GM03348 (cell line): ENCODE measurements at regions not wholly inside any gene's neighbourhood (a gene's known extent, or its start where the extent isn't known, plus 50 kb on each side); places are given as distances from the start of the nearest gene placed in this dataset.

Source experiments
- DNase-seq: peaks from one replicate; pipeline ENCODE4 v3.0.0; 2012; ENCODE audit warnings: low spot score

- DNase-seq = no peak
Observed at GRCh38 chr13:107202371-107203023, 634.6 kb upstream of the ARGLU1 start.

DNA sequence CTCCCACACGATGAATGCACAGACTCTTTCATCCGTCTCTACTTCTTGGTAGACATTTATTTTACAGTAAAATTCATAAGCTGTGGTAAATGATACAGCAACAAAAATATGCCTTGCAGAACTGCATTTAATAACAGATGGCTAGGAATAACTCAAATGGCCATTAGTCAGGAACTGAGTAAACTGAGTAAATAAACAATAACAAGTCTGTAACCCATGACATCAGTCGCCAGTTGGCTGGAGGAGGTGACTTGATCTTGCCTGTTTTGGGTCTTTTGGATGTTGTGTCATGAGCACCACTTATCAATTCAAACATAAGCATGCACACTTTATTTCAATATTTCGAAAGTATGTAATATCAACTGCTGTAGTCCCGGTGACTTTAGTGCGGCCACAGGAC is 632.6 kb upstream of the ARGLU1 start:
- no peak for DNase-seq

DNA sequence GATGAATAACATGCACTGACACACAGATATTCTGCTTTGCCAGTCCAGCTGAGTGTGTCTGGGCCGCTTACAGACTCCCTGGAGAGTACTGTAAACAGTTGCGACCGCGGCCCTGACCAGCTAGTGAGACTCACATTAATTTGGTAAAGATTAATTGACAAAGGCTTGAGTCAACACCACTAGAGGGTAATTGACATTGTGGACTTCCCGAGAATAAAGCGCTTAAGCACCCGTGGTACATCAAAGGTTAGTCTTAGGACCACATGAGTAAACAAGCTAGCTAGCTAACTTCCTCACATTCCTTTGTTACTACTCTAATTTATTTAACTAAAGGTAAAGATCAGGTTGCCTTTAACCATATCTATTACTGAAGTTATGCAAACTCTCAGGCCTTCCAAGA is 624.4 kb upstream of the ARGLU1 start:
- no peak for DNase-seq

DNA sequence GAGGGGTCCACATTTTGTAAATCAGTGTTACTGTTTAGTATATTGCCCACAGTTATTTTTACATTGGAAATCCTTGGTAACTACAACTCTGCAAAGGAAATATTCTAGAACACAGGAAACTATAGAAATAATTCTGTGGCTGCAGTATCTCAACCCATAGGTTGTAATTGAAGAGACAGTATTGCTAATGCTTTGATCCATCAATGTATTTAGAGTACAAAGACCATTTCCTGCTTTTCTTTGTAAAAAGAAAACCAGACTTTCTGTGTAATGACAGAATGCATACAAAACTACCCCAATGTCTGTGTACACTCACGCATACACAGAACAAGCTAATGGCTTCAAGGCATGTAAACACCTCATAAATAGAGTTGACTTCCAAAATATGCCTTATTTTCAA is 622.1 kb upstream of the ARGLU1 start:
- DNase-seq = no peak

DNA sequence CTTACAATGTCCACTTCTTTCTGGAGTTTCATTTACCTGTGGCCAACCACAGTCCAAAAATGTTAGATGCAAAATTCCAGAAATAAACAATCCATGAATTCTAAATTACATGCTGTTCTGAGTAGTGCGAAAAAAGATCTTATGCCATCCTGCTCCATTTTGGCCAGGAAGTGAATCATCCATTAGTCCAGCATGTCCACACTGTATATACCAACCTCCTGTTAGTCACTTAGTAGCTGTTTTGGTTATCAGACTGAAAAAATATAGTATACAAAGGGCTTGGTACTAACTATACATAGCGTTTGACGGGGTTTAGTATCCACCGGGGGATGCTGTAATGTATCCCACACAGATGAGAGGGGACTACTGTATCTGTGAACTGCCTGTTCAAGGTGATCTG is 618.0 kb upstream of the ARGLU1 start:
- no peak for DNase-seq

DNA sequence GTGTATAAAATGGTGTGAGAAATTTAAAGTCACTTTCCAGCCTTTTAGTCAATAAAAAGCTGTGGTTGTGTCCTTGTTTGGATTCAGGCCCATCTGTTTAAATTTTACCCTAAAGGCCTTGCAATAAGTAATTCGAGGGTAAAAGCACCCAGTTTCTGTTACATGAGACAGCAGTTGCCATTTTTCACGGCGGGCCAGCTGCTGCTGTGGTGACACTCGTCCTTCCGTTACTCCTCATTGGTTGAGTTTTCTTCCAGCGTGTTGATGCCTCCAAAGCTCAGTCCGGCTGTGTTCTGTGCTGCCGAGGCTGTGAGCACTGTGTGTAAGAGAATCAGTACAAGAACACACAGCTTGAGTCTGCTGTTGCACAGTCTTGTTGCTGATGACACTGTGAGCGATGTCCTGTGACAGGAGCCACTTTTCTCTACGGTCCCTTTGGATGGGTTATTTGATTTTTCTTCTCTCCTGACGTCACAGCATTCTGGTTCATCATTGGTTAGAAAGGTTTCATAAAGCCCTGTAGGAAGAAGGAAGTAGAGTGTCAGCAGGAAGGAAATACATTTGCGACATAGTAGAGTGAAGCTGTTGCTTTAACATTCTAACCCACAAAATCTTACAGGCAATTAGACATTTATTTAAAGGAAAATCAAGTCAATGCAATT is 602.5 kb upstream of the ARGLU1 start:
- no peak for DNase-seq

DNA sequence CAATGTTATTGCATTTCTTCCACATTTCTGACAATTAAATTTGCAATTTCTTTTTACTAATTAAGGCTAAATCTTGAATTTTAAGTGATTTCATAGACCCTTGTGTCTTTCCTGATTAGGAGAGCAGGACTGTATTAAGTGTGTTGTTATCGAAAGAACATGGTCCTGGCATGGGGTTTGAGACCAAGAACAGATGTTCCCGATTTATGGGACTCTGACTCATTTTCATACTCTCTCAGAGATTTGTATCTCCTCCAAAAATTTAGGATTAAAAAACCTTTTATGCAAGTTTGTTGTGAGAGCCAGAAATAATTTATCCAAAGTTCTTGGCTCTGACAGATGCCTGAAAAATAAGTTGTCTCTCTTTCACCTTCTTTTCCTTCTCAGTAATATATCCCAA is 589.3 kb upstream of the ARGLU1 start:
- DNase-seq = no peak

GRCh38 chr13:107144432-107144831 is 576.5 kb upstream of the ARGLU1 start:
- DNase-seq = no peak

DNA sequence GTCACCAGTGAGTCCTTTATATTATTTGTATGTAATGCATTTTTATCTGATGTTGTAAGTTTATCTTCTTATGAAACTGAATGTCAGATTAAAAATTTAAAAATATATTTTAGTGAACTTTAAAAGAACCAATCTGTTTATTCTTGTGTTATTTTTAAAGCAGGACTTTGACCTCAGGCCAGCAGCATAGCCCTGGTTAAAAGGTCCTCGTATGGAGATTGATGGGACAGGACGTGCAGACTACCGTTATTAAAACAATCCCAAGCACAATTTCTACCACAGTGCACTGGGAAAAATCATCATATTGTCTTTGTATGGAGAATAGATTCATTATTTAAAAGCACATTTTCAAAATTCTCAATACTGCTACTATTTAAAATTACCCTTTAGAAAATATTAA is 573.8 kb upstream of the ARGLU1 start:
- no peak for DNase-seq

GRCh38 chr13:107139006-107139405 is 571.1 kb upstream of the ARGLU1 start:
- DNase-seq = no peak

- DNase-seq = no peak
Observed at GRCh38 chr13:107138486-107138885, 570.5 kb upstream of the ARGLU1 start.

GRCh38 chr13:107133950-107134349 is 566.0 kb upstream of the ARGLU1 start:
- DNase-seq = no peak

DNA sequence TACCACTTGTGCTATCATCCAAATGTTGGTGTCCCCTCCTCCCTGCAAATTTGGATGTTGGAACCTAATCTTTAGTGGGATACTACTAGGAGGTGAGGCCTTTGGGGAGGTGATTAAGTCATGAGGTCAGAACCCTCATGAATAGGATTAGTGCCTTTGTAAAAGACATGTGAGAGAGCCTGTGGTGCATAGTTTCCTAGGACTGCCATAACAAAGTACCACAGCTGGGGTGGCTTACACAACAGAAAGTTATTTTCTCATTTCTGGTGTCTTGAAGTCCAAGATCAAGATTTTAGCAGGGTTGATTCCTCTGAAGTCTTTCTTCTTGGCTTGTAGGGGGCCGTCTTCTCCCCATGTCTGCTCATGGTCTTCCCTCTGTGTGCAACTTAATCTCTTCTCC is 562.6 kb upstream of the ARGLU1 start:
- DNase-seq = no peak

GRCh38 chr13:107124730-107125129 is 556.8 kb upstream of the ARGLU1 start:
- no peak for DNase-seq

GRCh38 chr13:107124129-107124718 is 556.3 kb upstream of the ARGLU1 start:
- peak; percentile 16 for DNase-seq

GRCh38 chr13:107121793-107122192 is 553.9 kb upstream of the ARGLU1 start:
- no peak for DNase-seq

GRCh38 chr13:107119989-107120881 is 552.3 kb upstream of the ARGLU1 start:
- DNase-seq = no peak

DNA sequence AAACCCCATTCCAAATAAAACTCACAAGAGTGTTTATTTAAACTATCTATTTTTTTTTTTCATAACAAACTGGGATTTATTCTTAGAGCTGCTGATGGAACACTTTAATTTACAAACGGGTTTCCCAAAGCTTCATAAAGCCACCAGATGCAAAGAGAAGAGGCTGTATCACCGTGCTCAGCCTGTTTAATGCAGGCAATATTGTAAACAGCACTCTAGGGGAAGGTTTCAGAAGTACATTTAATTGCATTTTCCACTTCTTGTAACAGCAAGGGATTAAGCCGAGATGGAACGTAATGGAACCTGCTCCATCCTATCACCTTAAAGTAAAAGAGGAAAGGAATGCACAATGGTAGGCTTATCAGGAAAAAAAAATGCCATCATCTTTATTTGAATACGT is 550.6 kb upstream of the ARGLU1 start:
- no peak for DNase-seq

GRCh38 chr13:107117327-107118012 is 549.5 kb upstream of the ARGLU1 start:
- no peak for DNase-seq

GRCh38 chr13:107113387-107113786 is 545.5 kb upstream of the ARGLU1 start:
- no peak for DNase-seq

DNA sequence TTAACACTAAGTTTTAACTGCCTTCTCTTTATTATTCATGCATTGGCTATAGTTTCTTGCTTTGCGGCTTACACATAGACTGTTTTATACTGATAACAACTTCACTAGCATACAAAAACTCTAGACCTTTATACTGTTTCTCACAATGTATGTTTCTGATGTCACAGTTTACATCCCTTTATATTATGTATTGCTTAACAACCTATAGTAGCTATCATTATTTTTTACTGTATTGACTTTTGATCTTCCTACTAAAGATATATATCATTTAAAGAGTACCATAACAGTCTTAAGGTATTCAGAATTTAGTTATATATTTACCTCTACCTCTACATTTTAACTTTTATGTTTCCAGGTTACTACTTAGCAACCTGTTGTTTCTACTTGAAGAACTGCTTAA is 543.3 kb upstream of the ARGLU1 start:
- DNase-seq = no peak

DNA sequence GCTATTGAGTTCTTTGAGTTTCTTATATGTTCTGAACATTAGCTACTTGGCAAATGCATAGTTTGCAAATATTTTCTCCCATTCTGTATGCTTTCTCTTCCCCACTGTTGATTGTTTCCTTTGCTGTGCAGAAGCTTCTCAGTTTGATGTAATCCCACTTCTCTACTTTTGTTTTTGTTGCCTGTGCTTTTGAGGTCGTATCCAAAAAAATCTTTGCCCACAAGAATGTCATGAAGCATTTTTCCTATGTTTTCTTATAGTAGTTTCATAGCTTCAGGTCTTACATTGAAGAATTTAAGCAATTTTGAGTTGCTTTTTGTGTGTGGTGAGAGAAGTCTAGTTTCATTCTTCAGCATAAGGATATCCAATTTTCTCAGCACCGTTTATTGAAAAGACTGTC is 536.7 kb upstream of the ARGLU1 start:
- DNase-seq = no peak
